Skeletal muscle tissue (tissue), 3 donors: ENCODE measurements at regions not wholly inside any gene's neighbourhood (a gene's known extent, or its start where the extent isn't known, plus 50 kb on each side); places are given as distances from the start of the nearest gene placed in this dataset.
"Not testable (repeated sequence)": the region's sequence is repeated elsewhere in the genome, so short reads cannot be mapped to it uniquely, and the experiment has no call there.

Experiments used
- H3K27ac ChIP-seq: one replicate; pipeline ENCODE4 v1.7.0; 2013; ENCODE audit warnings: mild to moderate bottlenecking, low read depth, low read length, inconsistent platforms
- H3K27me3 ChIP-seq, 3 donors: one replicate each; pipeline ENCODE4 v1.7.0; 2013; ENCODE audit warnings: low read length in 3 of 3; ENCODE audit not compliant: control insufficient read depth in 3 of 3, insufficient read depth in 3 of 3
- H3K36me3 ChIP-seq, 3 donors: one replicate each; pipeline ENCODE4 v1.7.0; 2013; ENCODE audit warnings: low read length in 3 of 3; ENCODE audit not compliant: control insufficient read depth in 3 of 3, insufficient read depth in 3 of 3
- H3K4me1 ChIP-seq, 3 donors: one replicate each; pipeline ENCODE4 v1.7.0; 2013; ENCODE audit warnings: low read length in 3 of 3, mild to moderate bottlenecking in 3 of 3; ENCODE audit not compliant: control insufficient read depth in 3 of 3, insufficient read depth in 3 of 3
- H3K4me3 ChIP-seq, 3 donors: one replicate each; pipeline ENCODE4 v1.7.0; 2013; ENCODE audit warnings: low read length in 3 of 3
- H3K9ac ChIP-seq, 3 donors: one replicate each; pipeline ENCODE4 v1.7.0; 2013; ENCODE audit warnings: low read length in 3 of 3, mild to moderate bottlenecking in 3 of 3, moderate library complexity in 2 of 3, low read depth in 1 of 3
- H3K9me3 ChIP-seq, 3 donors: one replicate each; pipeline ENCODE4 v1.7.0; 2013; ENCODE audit warnings: low read length in 3 of 3; ENCODE audit not compliant: control insufficient read depth in 3 of 3
- donor health status: Osteomylitis.

- H3K4me3 ChIP-seq = no peak overlapping the region
- no peaks in the 10 kb centered on the region for H3K4me1 ChIP-seq
- H3K9ac ChIP-seq = no peak overlapping the region
- H3K27ac ChIP-seq = no peak overlapping the region
- no peaks in the 10 kb centered on the region for H3K9me3 ChIP-seq
- H3K27me3 ChIP-seq = no peaks in the 10 kb centered on the region
- H3K36me3 ChIP-seq = no peaks in the 10 kb centered on the region
These were observed 230.8 kb downstream of the MEX3B start for GRCh38 chr15:81814882-81815455.

GRCh38 chr15:81813215-81813614, 232.6 kb downstream of the MEX3B start:
- Histone ChIP-seq H3K4me1 (no peaks in the 10 kb centered on the region), H3K4me3 (no peak overlapping the region), H3K9ac (no peak overlapping the region), H3K9me3 (no peaks in the 10 kb centered on the region), H3K27me3 (no peaks in the 10 kb centered on the region), H3K36me3 (no peaks in the 10 kb centered on the region), H3K27ac (no peak overlapping the region)

GRCh38 chr15:81812456-81812855, 233.4 kb downstream of the MEX3B start:
- Histone ChIP-seq H3K4me1 (no peaks in the 10 kb centered on the region), H3K4me3 (no peak overlapping the region), H3K27me3 (no peaks in the 10 kb centered on the region), H3K9me3 (no peaks in the 10 kb centered on the region), H3K27ac (no peak overlapping the region), H3K36me3 (no peaks in the 10 kb centered on the region), H3K9ac (no peak overlapping the region)

- Histone ChIP-seq H3K4me3 (no peak overlapping the region), H3K27me3 (no peaks in the 10 kb centered on the region), H3K9ac (no peak overlapping the region), H3K27ac (no peak overlapping the region), H3K9me3 (no peaks in the 10 kb centered on the region), H3K36me3 (no peaks in the 10 kb centered on the region), H3K4me1 (no peaks in the 10 kb centered on the region)
These were observed 234.1 kb downstream of the MEX3B start for GRCh38 chr15:81811736-81812135.

- Histone ChIP-seq H3K27ac (no peak overlapping the region), H3K4me1 (no peaks in the 10 kb centered on the region), H3K9ac (no peak overlapping the region)
These were observed 236.3 kb downstream of the MEX3B start for GRCh38 chr15:81809543-81809942.

GRCh38 chr15:81807806-81808205, 238.0 kb downstream of the MEX3B start:
- H3K36me3 ChIP-seq = no peaks in the 10 kb centered on the region
- H3K9ac ChIP-seq = no peak overlapping the region
- no peak overlapping the region for H3K27ac ChIP-seq
- H3K9me3 ChIP-seq = no peaks in the 10 kb centered on the region
- H3K4me3 ChIP-seq = no peak overlapping the region
- H3K27me3 ChIP-seq = peaks cover 0 to 4% (median 0%) of the 10 kb centered on the region in 3 donors
- no peaks in the 10 kb centered on the region for H3K4me1 ChIP-seq

More at GRCh38 chr15:81809543-81809942, 236.3 kb downstream of the MEX3B start:
- Histone ChIP-seq H3K9me3 (no peaks in the 10 kb centered on the region), H3K4me3 (no peak overlapping the region), H3K36me3 (no peaks in the 10 kb centered on the region), H3K27me3 (peaks cover 0 to 4% (median 0%) of the 10 kb centered on the region in 3 donors)

- Histone ChIP-seq H3K9ac (no peak overlapping the region), H3K4me1 (no peaks in the 10 kb centered on the region), H3K27me3 (peaks cover 0 to 4% (median 0%) of the 10 kb centered on the region in 3 donors), H3K9me3 (no peaks in the 10 kb centered on the region), H3K27ac (no peak overlapping the region), H3K4me3 (no peak overlapping the region), H3K36me3 (no peaks in the 10 kb centered on the region)
These were observed 238.6 kb downstream of the MEX3B start for GRCh38 chr15:81807186-81807585.

GRCh38 chr15:81795899-81796298, 249.9 kb downstream of the MEX3B start:
- Histone ChIP-seq H3K27me3 (peaks cover 0 to 6% (median 0%) of the 10 kb centered on the region in 3 donors), H3K36me3 (no peaks in the 10 kb centered on the region), H3K4me3 (no peak overlapping the region), H3K4me1 (no peaks in the 10 kb centered on the region), H3K9me3 (no peaks in the 10 kb centered on the region), H3K27ac (no peak overlapping the region), H3K9ac (no peak overlapping the region)

GRCh38 chr15:81792646-81793045, 253.2 kb downstream of the MEX3B start:
- Histone ChIP-seq H3K36me3 (no peaks in the 10 kb centered on the region), H3K9ac (no peak overlapping the region), H3K27ac (no peak overlapping the region), H3K27me3 (peaks cover 0 to 6% (median 6%) of the 10 kb centered on the region in 3 donors), H3K9me3 (no peaks in the 10 kb centered on the region), H3K4me1 (no peaks in the 10 kb centered on the region), H3K4me3 (no peak overlapping the region)

- not testable (repeated sequence) for H3K27me3 ChIP-seq
These were observed 254.5 kb downstream of the MEX3B start for GRCh38 chr15:81791322-81791721.

More at GRCh38 chr15:81791322-81791721, 254.5 kb downstream of the MEX3B start:
- H3K27ac ChIP-seq, H3K4me3 ChIP-seq, H3K9me3 ChIP-seq, H3K4me1 ChIP-seq, H3K36me3 ChIP-seq, H3K9ac ChIP-seq: not testable (repeated sequence)
